ENCODE measurements at regions not wholly inside any gene's neighbourhood (a gene's known extent, or its start where the extent isn't known, plus 50 kb on each side); places are given as distances from the start of the nearest gene placed in this dataset.

GRCh38 chr3:101104321-101104720 is 111.1 kb upstream of the ABI3BP start:
- ChIA-PET POLR2A (no interaction called here), CTCF (no interaction called here)
- no TSS peak for BruUV-seq (replicated peaks)
- Histone ChIP-seq H4K20me1 (replicated peaks; ENCODE audit: control insufficient read depth, extremely low read depth, insufficient read depth, low read length) (no peaks in the 10 kb centered on the region), H3K9ac (replicated peaks; ENCODE audit: extremely low read depth, insufficient read depth, low read length) (no peak overlapping the region), H3K4me3 (replicated peaks in 1 of 3; ENCODE audit: insufficient read depth in 1 of 3, low read depth in 1 of 3, low read length in 3 of 3) (no peak overlapping the region), H3K27me3 (ENCODE audit: control insufficient read depth in 2 of 2, insufficient read depth in 2 of 2, low read length in 2 of 2) (no peaks in the 10 kb centered on the region), H3K79me2 (ENCODE audit: control insufficient read depth, insufficient read depth, low read length) (no peaks in the 10 kb centered on the region), H3K9me1 (replicated peaks; ENCODE audit: control insufficient read depth, extremely low read depth, insufficient read depth, low read length) (no peaks in the 10 kb centered on the region), H3K36me3 (ENCODE audit: control insufficient read depth in 2 of 2, extremely low read depth in 1 of 2, insufficient read depth in 2 of 2, low read length in 2 of 2) (no peaks in the 10 kb centered on the region), H3K4me1 (ENCODE audit: control insufficient read depth, extremely low read depth, insufficient read depth, low read length) (no peaks in the 10 kb centered on the region), H3K9me3 (replicated peaks; ENCODE audit: control insufficient read depth, insufficient read depth, low read length) (no peaks in the 10 kb centered on the region), H2AFZ (ENCODE audit: low read depth, low read length) (no peak overlapping the region), H3K4me2 (ENCODE audit: insufficient read depth, low read length) (no peak overlapping the region), H3K27ac (ENCODE audit: insufficient read depth, low read depth, low read length) (no peak overlapping the region)
- intact Hi-C loops (cut with micrococcal nuclease), result no loop called here
- no peak for FAIRE-seq
- DNase-seq (ENCODE audit: low read depth, low spot score), result no peak
- dilution Hi-C loops (cut with MboI; ENCODE audit: extremely low pct_ligation_motif_present, low sequenced_read_pairs), result no loop called here
- no peak for TF ChIP-seq MYC (IDR thresholded peaks at IDR 0.05; ENCODE audit: low read depth, low read length)
- no peak for TF ChIP-seq EZH2 (IDR thresholded peaks at IDR 0.05; ENCODE audit: borderline replicate concordance, low read depth, low read length, severe bottlenecking)
- no peak for TF ChIP-seq FOS (IDR thresholded peaks at IDR 0.05; ENCODE audit: borderline replicate concordance, insufficient read depth, low read length)
- TF ChIP-seq MAX (IDR thresholded peaks at IDR 0.05; ENCODE audit: insufficient read depth, insufficient read length), result no peak
- no peak for TF ChIP-seq POLR2A (IDR thresholded peaks at IDR 0.05; ENCODE audit: low read depth, low read length)
- TF ChIP-seq JUN (IDR thresholded peaks at IDR 0.05; ENCODE audit: borderline replicate concordance, insufficient read depth, insufficient read length, low read depth), result no peak
- no peak for TF ChIP-seq CTCF (IDR thresholded peaks at IDR 0.05; ENCODE audit: extremely low read depth in 1 of 2, insufficient read depth in 1 of 2, low read depth in 1 of 2, low read length in 2 of 2)
- TF ChIP-seq POLR2AphosphoS5 (IDR thresholded peaks at IDR 0.05; ENCODE audit: insufficient read depth, low read depth, low read length), result no peak
- TF ChIP-seq GATA2 (IDR thresholded peaks at IDR 0.05; ENCODE audit: insufficient read depth, insufficient read length, low read depth, low read length), result no peak
